Kidney epithelial cell (primary cell): ENCODE measurements at regions not wholly inside any gene's neighbourhood (a gene's known extent, or its start where the extent isn't known, plus 50 kb on each side); places are given as distances from the start of the nearest gene placed in this dataset.
"Not testable (repeated sequence)": the region's sequence is repeated elsewhere in the genome, so short reads cannot be mapped to it uniquely, and the experiment has no call there.

Source experiments
- DNase-seq: peaks from one replicate; pipeline ENCODE4 v3.0.0-alpha.2; 2010; ENCODE audit warnings: low read depth
- H3K27me3 ChIP-seq: 2 replicates; pipeline ENCODE4 v1.6.0; 2011; ENCODE audit warnings: low read length; ENCODE audit not compliant: control insufficient read depth, insufficient read depth
- H3K36me3 ChIP-seq: 2 replicates; pipeline ENCODE4 v1.5.1; 2011; ENCODE audit warnings: low read length; ENCODE audit not compliant: control insufficient read depth, insufficient read depth
- H3K4me3 ChIP-seq: 2 replicates; pipeline ENCODE4 v1.5.1; 2011; ENCODE audit warnings: low read depth, mild to moderate bottlenecking, control low read depth, low read length
- TF ChIP-seq, protein P1 (sequence below): IDR thresholded peaks from 2 replicates; pipeline ENCODE4 v1.5.1; 2011; ENCODE audit warnings: mild to moderate bottlenecking, moderate library complexity, low read length, control low read depth, inconsistent platforms; ENCODE audit not compliant: insufficient read depth, poor library complexity, severe bottlenecking

GRCh38 chr6:167235421-167236238 lies 55.5 kb upstream of the UNC93A start:
- H3K36me3 ChIP-seq, result no peaks in the 10 kb centered on the region
- peaks cover 7% of the 10 kb centered on the region for H3K27me3 ChIP-seq
- DNase-seq, result no peak
- no peak overlapping the region for H3K4me3 ChIP-seq
- TF ChIP-seq, protein P1, sequence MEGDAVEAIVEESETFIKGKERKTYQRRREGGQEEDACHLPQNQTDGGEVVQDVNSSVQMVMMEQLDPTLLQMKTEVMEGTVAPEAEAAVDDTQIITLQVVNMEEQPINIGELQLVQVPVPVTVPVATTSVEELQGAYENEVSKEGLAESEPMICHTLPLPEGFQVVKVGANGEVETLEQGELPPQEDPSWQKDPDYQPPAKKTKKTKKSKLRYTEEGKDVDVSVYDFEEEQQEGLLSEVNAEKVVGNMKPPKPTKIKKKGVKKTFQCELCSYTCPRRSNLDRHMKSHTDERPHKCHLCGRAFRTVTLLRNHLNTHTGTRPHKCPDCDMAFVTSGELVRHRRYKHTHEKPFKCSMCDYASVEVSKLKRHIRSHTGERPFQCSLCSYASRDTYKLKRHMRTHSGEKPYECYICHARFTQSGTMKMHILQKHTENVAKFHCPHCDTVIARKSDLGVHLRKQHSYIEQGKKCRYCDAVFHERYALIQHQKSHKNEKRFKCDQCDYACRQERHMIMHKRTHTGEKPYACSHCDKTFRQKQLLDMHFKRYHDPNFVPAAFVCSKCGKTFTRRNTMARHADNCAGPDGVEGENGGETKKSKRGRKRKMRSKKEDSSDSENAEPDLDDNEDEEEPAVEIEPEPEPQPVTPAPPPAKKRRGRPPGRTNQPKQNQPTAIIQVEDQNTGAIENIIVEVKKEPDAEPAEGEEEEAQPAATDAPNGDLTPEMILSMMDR, result no peak

- DNase-seq, result no peak
- H3K36me3 ChIP-seq, result no peaks in the 10 kb centered on the region
- TF ChIP-seq, protein P1, result no peak
- no peak overlapping the region for H3K4me3 ChIP-seq
- H3K27me3 ChIP-seq, result peaks cover 7% of the 10 kb centered on the region
Observed at GRCh38 chr6:167236239-167236571, 54.9 kb upstream of the UNC93A start.

DNA sequence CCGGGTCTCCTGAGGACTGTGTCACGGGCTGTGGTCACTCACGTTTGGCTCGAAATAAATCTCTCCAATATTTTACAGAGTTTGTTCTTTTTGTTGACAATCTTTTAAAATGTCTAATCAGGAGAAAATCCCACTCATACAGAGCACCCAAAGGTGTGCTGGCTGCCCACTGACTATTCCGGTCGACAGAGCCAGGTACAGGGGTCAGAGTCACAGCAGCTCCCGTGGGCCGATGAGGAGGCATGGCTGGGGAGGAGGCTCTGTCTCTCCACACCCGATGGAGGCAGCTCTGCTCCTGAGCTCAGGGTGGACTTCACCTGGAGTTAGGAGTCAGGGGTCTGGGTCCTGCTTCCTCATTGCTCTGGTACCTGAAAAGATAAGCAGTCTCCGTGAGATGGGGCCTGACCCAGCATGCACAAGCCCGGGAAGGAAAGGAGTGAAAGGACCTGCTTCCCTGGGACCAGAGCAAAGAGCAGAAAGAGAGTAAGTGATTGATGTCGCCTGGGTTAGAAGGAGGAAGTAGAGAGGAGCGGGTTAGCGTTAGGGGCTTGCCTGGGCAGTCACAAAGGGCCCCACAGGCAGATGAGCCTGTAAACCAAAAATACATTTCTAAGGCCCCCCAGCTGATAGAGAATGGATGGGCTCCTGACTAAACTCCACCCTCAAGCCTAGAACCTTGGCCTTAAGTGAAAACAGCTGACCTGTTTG lies 53.5 kb upstream of the UNC93A start:
- Histone ChIP-seq H3K4me3 (no peak overlapping the region), H3K27me3 (peaks cover 7% of the 10 kb centered on the region), H3K36me3 (no peaks in the 10 kb centered on the region)
- no peak for DNase-seq
- TF ChIP-seq, protein P1, result no peak

GRCh38 chr6:167238146-167238693 lies 52.9 kb upstream of the UNC93A start:
- TF ChIP-seq, protein P1, result no peak
- Histone ChIP-seq H3K36me3 (no peaks in the 10 kb centered on the region), H3K27me3 (peaks cover 7% of the 10 kb centered on the region), H3K4me3 (no peak overlapping the region)
- no peak for DNase-seq

DNA sequence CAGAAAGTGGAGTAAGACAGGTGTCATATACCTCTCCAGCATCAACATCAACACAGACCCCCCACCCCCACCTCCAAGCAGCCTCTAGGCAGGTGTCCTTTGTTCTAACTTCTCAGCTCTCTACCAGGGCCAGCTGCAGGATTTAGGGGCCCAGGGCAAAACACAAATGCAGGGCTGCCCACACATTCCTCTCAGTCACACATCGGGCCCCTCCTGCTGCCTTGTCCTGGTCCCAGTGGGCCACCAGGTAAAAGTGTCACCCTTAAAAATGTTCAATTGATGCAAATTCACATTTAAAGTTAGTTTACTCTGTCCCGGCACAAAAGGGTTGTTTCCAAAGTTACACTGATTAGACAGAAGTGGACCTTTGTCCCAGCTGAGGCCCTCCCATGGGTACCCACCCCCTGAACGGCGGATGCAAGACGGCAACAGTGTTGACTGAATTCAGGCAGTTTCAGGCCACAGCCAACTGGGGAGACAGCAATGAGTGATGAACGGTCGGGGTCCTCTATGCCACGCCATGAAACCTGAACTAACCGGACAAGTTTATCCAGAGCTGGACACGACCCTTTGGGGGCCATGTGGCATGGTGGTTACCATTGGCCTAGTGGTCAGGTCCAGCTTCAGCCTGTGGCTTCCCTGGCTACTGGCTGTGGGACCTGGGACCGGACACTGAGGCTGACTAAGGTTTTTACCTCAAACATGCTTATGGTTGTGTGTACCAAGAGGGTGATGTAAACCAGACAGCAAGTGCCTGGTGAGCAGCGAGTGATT lies 52.2 kb upstream of the UNC93A start:
- no peaks in the 10 kb centered on the region for H3K36me3 ChIP-seq
- H3K4me3 ChIP-seq, result no peak overlapping the region
- TF ChIP-seq, protein P1, result no peak
- no peak for DNase-seq
- peaks cover 7% of the 10 kb centered on the region for H3K27me3 ChIP-seq

DNA sequence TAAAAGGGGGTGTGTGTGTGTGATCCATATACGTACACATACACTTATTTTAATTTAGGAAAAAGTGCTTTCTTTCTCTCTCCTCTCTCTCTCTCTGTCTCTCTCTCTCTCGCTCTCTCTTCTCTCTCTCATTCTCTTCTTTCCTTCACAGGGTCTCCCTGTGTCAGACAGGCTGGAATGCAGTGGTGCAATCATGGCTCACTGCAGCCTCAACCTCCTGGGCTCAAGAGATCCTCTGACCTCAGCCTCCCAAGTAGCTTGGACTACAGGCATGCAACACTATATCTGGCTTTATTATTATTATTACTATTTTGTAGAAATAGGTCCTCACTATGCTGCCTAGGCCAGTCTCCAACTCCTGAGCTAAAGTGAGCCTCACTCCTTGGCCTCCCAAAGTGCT lies 51.6 kb upstream of the UNC93A start:
- H3K27me3 ChIP-seq, DNase-seq, H3K36me3 ChIP-seq, H3K4me3 ChIP-seq: not testable (repeated sequence)
